H9 (cell line): ENCODE measurements at regions not wholly inside any gene's neighbourhood (a gene's known extent, or its start where the extent isn't known, plus 50 kb on each side); places are given as distances from the start of the nearest gene placed in this dataset.

Source experiments
- DNase-seq: peaks from one replicate; pipeline ENCODE4 v3.0.0-alpha.2; 2017
- H2AFZ ChIP-seq: one replicate; pipeline ENCODE4 v1.6.1; 2013; ENCODE audit warnings: mild to moderate bottlenecking, low read length, control low read depth, moderate library complexity
- H2AK5ac ChIP-seq: 2 replicates; pipeline ENCODE4 v1.6.1; 2013; ENCODE audit warnings: low read length, control low read depth, mixed read lengths; ENCODE audit not compliant: insufficient read length
- H2BK120ac ChIP-seq: one replicate; pipeline ENCODE4 v1.6.1; 2013; ENCODE audit warnings: low read depth, mild to moderate bottlenecking, low read length, control low read depth, inconsistent platforms; ENCODE audit not compliant: poor library complexity, severe bottlenecking
- H2BK12ac ChIP-seq: 2 replicates; pipeline ENCODE4 v1.6.1; 2013; ENCODE audit warnings: low read length, control low read depth, mixed read lengths, low read depth; ENCODE audit not compliant: insufficient read length
- H2BK15ac ChIP-seq: 2 replicates; pipeline ENCODE4 v1.6.1; 2013; ENCODE audit warnings: low read depth, low read length, control low read depth
- H2BK20ac ChIP-seq: one replicate; pipeline ENCODE4 v1.6.1; 2013; ENCODE audit warnings: low read depth, mild to moderate bottlenecking, low read length, control low read depth, inconsistent platforms; ENCODE audit not compliant: poor library complexity, severe bottlenecking
- H2BK5ac ChIP-seq: 2 replicates; pipeline ENCODE4 v1.6.1; 2013; ENCODE audit warnings: low read length, control low read depth, mixed read lengths; ENCODE audit not compliant: insufficient read length
- H3K14ac ChIP-seq: 2 replicates; pipeline ENCODE4 v1.6.1; 2013; ENCODE audit warnings: low read length, control low read depth; ENCODE audit not compliant: insufficient read depth
- H3K18ac ChIP-seq: 2 replicates; pipeline ENCODE4 v1.6.1; 2013; ENCODE audit warnings: low read depth, mild to moderate bottlenecking, mixed read lengths, low read length, control low read depth; ENCODE audit not compliant: insufficient read length
- H3K23ac ChIP-seq: 2 replicates; pipeline ENCODE4 v1.6.1; 2013; ENCODE audit warnings: low read length, control low read depth, mixed read lengths, low read depth; ENCODE audit not compliant: insufficient read length
- H3K23me2 ChIP-seq: 2 replicates; pipeline ENCODE4 v1.6.1; 2013; ENCODE audit warnings: low read depth, mild to moderate bottlenecking, mixed read lengths, low read length, control low read depth; ENCODE audit not compliant: insufficient read length, poor library complexity, severe bottlenecking
- H3K27ac ChIP-seq: 2 replicates; pipeline ENCODE4 v1.5.1; 2013; ENCODE audit warnings: low read length, control low read depth, mixed read lengths, low read depth; ENCODE audit not compliant: insufficient read length
- H3K27me3 ChIP-seq: 2 replicates; pipeline ENCODE4 v1.6.1; 2013; ENCODE audit warnings: low read length, control low read depth, inconsistent platforms; ENCODE audit not compliant: insufficient read depth
- H3K4ac ChIP-seq: 2 replicates; pipeline ENCODE4 v1.6.1; 2013; ENCODE audit warnings: low read depth, mild to moderate bottlenecking, control low read depth, inconsistent platforms, low read length, moderate library complexity
- H3K4me1 ChIP-seq: 2 replicates; pipeline ENCODE4 v1.6.1; 2013; ENCODE audit warnings: low read length, control low read depth, inconsistent platforms; ENCODE audit not compliant: insufficient read depth
- H3K4me2 ChIP-seq: 2 replicates; pipeline ENCODE4 v1.6.1; 2013; ENCODE audit warnings: low read length, control low read depth, mixed read lengths; ENCODE audit not compliant: insufficient read length, insufficient read depth
- H3K56ac ChIP-seq: 2 replicates; pipeline ENCODE4 v1.6.1; 2013; ENCODE audit warnings: low read depth, mild to moderate bottlenecking, mixed read lengths, low read length, control low read depth; ENCODE audit not compliant: insufficient read length
- H3K79me1 ChIP-seq: 2 replicates; pipeline ENCODE4 v1.6.1; 2013; ENCODE audit warnings: low read depth, mild to moderate bottlenecking, moderate library complexity, low read length, control low read depth, inconsistent platforms; ENCODE audit not compliant: insufficient read depth, poor library complexity, severe bottlenecking
- H3K79me2 ChIP-seq: 2 replicates; pipeline ENCODE4 v1.6.1; 2013; ENCODE audit warnings: low read length, control low read depth, inconsistent platforms; ENCODE audit not compliant: insufficient read depth
- H3K9ac ChIP-seq: 2 replicates; pipeline ENCODE4 v1.6.1; 2013; ENCODE audit warnings: low read length, control low read depth, mixed read lengths; ENCODE audit not compliant: insufficient read length; ENCODE audit errors: extremely low read depth
- H3K9me3 ChIP-seq: one replicate; pipeline ENCODE4 v1.6.1; 2013; ENCODE audit warnings: low read depth, low read length, inconsistent platforms; ENCODE audit not compliant: control insufficient read depth
- H3T11ph ChIP-seq: one replicate; pipeline ENCODE4 v1.6.1; 2013; ENCODE audit warnings: mild to moderate bottlenecking, low read length, control low read depth, inconsistent platforms
- H4K20me1 ChIP-seq: one replicate; pipeline ENCODE4 v1.6.1; 2013; ENCODE audit not compliant: control insufficient read depth, insufficient read length, insufficient read depth
- H4K5ac ChIP-seq: 2 replicates; pipeline ENCODE4 v1.6.1; 2013; ENCODE audit warnings: low read depth, mild to moderate bottlenecking, mixed read lengths, low read length, control low read depth; ENCODE audit not compliant: insufficient read length
- H4K8ac ChIP-seq: replicated peaks from 2 replicates; pipeline ENCODE4 v1.6.1; 2013; ENCODE audit warnings: low read length, control low read depth, mixed read lengths, low read depth; ENCODE audit not compliant: insufficient read length
- H4K91ac ChIP-seq: 2 replicates; pipeline ENCODE4 v1.6.1; 2013; ENCODE audit warnings: low read depth, mild to moderate bottlenecking, moderate library complexity, mixed read lengths, low read length, control low read depth; ENCODE audit not compliant: insufficient read length
- H3K27ac Mint-ChIP-seq, 3 experiments: 2 replicates in 2 of 3; 3 replicates in 1 of 3; pipeline ENCODE4 v1.8.0; 2020 to 2021; ENCODE audit warnings: mixed read lengths in 3 of 3, mild to moderate bottlenecking in 1 of 3, moderate library complexity in 1 of 3
- H3K27me3 Mint-ChIP-seq: 2 replicates; pipeline ENCODE4 v1.8.0; 2021; ENCODE audit warnings: low read depth, mild to moderate bottlenecking, moderate library complexity, mixed read lengths
- H3K36me3 Mint-ChIP-seq, 3 experiments: 2 replicates in 2 of 3; 3 replicates in 1 of 3; pipeline ENCODE4 v1.8.0; 2020 to 2021; ENCODE audit warnings: low read depth in 3 of 3, mixed read lengths in 3 of 3; ENCODE audit not compliant: insufficient read depth in 1 of 3
- H3K4me1 Mint-ChIP-seq, 2 experiments: 2 replicates each; pipeline ENCODE4 v1.8.0; 2020; ENCODE audit warnings: mixed read lengths in 2 of 2
- H3K4me3 Mint-ChIP-seq, 2 experiments: 2 replicates in 1 of 2; 3 replicates in 1 of 2; pipeline ENCODE4 v1.8.0; 2020 to 2021; ENCODE audit warnings: mild to moderate bottlenecking in 2 of 2, mixed read lengths in 2 of 2, moderate library complexity in 1 of 2
- H3K9me3 Mint-ChIP-seq, 2 experiments: 2 replicates in 1 of 2; 3 replicates in 1 of 2; pipeline ENCODE4 v1.8.0; 2020; ENCODE audit warnings: mild to moderate bottlenecking in 2 of 2, mixed read lengths in 2 of 2, moderate library complexity in 1 of 2
- CTCF ChIP-seq: fragments of 200-600 bp; sonication (generic); conservative IDR thresholded peaks from 3 replicates; pipeline ENCODE4 v1.8.0; 2021; ENCODE audit warnings: antibody characterized with exemption, mild to moderate bottlenecking
- WGBS: extraction: QIAGEN DNeasy Blood & Tissue Kit; methylation state at CpG from one replicate; pipeline ENCODE4 v1.1.7; 2013; ENCODE audit warnings: missing lambda C conversion rate, low lambda C conversion rate, mixed read lengths; ENCODE audit not compliant: insufficient read length; ENCODE audit errors: extremely low coverage; 5-methylcytosine and 5-hydroxymethylcytosine counted together

DNA sequence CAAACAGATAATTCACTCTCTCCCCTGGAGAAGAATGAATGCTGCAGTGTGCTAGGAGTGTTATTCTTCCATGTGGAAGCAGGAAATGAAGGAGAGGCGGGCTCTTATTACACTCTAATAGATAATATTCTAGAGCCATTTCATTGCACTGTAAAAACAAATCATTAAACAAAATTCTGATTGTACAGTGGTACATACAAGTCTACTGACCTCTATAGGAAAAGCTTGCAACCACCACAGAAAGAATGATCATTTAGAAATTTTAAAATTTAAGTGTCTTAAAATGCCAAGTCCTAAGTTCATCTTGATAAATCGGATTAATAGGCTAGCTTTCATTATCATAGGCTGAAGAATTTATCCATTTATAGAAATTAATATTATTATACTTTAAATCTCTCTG is 960.3 kb upstream of the LRRN3 start:
- no peak for DNase-seq
- H3K9me3 ChIP-seq = no peaks in the 10 kb centered on the region
- H2BK15ac ChIP-seq = no peak overlapping the region
- Mint-ChIP-seq H3K4me1 (peaks cover 11 to 14% of the 10 kb centered on the region in 2 experiments), H3K27ac (no peak overlapping the region), H3K9me3 (peaks cover 0 to 2% of the 10 kb centered on the region in 2 experiments; a peak in 1 of 5 replicates), H3K36me3 (peaks cover 0 to 2% (median 0%) of the 10 kb centered on the region in 3 experiments; a peak in 1 of 7 replicates), H3K27me3 (no peaks in the 10 kb centered on the region), H3K4me3 (no peak overlapping the region)
- peaks cover 5% of the 10 kb centered on the region; the same call in 1 of the 2 replicates for H3K4me1 ChIP-seq
- H2BK120ac ChIP-seq = no peak overlapping the region
- 0 out of 3 replicates have a peak, but pooled peaks have one; percentile 18 for TF ChIP-seq CTCF
- H3K56ac ChIP-seq = no peak overlapping the region
- H3K79me1 ChIP-seq = no peaks in the 10 kb centered on the region
- H3K9ac ChIP-seq = no peak overlapping the region
- H4K5ac ChIP-seq = no peak overlapping the region
- WGBS = no CpG with 5 or more reads among the region's 2 CpGs
- H3K18ac ChIP-seq = no peak overlapping the region
- H3K23me2 ChIP-seq = no peaks in the 10 kb centered on the region
- no peaks in the 10 kb centered on the region for H4K20me1 ChIP-seq
- no peak overlapping the region for H3T11ph ChIP-seq
- no peak overlapping the region for H3K4me2 ChIP-seq
- H3K27me3 ChIP-seq = no peaks in the 10 kb centered on the region
- H4K8ac ChIP-seq = no peak overlapping the region
- H3K79me2 ChIP-seq = no peaks in the 10 kb centered on the region
- H2AFZ ChIP-seq = no peak overlapping the region
- H2BK20ac ChIP-seq = no peak overlapping the region
- H3K27ac ChIP-seq = no peak overlapping the region
- no peak overlapping the region for H2BK5ac ChIP-seq
- no peak overlapping the region for H2BK12ac ChIP-seq
- no peak overlapping the region for H2AK5ac ChIP-seq
- H3K23ac ChIP-seq = no peak overlapping the region
- no peak overlapping the region for H3K14ac ChIP-seq
- H4K91ac ChIP-seq = no peak overlapping the region
- H3K4ac ChIP-seq = no peak overlapping the region
